SK-N-SH treated with all-trans-retinoic acid at 6 μM for 48 hours (cell line): ENCODE measurements at regions not wholly inside any gene's neighbourhood (a gene's known extent, or its start where the extent isn't known, plus 50 kb on each side); places are given as distances from the start of the nearest gene placed in this dataset.

Source experiments
- ATAC-seq: fragments of 200-7000 bp; cut with Tn5 transposase; 3 replicates; pipeline ENCODE4 v1.9.1; 2020; ENCODE audit warnings: mild to moderate bottlenecking, moderate library complexity
- ARNTL ChIP-seq: fragments of 450-650 bp; formaldehyde crosslinking; IDR thresholded peaks from 2 replicates; pipeline ENCODE4 v1.5.0; 2020; ENCODE audit warnings: low read depth, mild to moderate bottlenecking, moderate library complexity, borderline replicate concordance
- BACH2 ChIP-seq: fragments of 250-450 bp; sonication (Bioruptor Pico); IDR thresholded peaks from 2 replicates; pipeline ENCODE4 v1.9.0; 2021; ENCODE audit warnings: mild to moderate bottlenecking, borderline replicate concordance
- CREB5 ChIP-seq: fragments of 250-450 bp; sonication (Bioruptor Pico); IDR thresholded peaks from 2 replicates; pipeline ENCODE4 v1.5.1; 2020; ENCODE audit warnings: low read depth, mild to moderate bottlenecking, moderate library complexity
- CSDC2 ChIP-seq: fragments of 250-450 bp; sonication (Bioruptor Pico); IDR thresholded peaks from 2 replicates; pipeline ENCODE4 v1.5.0; 2020; ENCODE audit warnings: mild to moderate bottlenecking, moderate library complexity
- ESRRG ChIP-seq: fragments of 250-450 bp; sonication (Bioruptor Pico); IDR thresholded peaks from 2 replicates; pipeline ENCODE4 v1.6.1; 2021; ENCODE audit warnings: mild to moderate bottlenecking
- GLIS3 ChIP-seq: fragments of 250-450 bp; sonication (Bioruptor Pico); IDR thresholded peaks from 2 replicates; pipeline ENCODE4 v1.5.0; 2020; ENCODE audit warnings: mild to moderate bottlenecking, moderate library complexity
- ISL1 ChIP-seq: fragments of 250-450 bp; sonication (Bioruptor Pico); IDR thresholded peaks from 2 replicates; pipeline ENCODE4 v2.1.2; 2022; ENCODE audit warnings: mild to moderate bottlenecking, moderate library complexity
- OSR1 ChIP-seq: fragments of 250-450 bp; sonication (Bioruptor Pico); IDR thresholded peaks from 2 replicates; pipeline ENCODE4 v1.8.0; 2022; ENCODE audit warnings: moderate library complexity, mild to moderate bottlenecking, inconsistent platforms
- PATZ1 ChIP-seq: fragments of 250-450 bp; sonication (Bioruptor Pico); IDR thresholded peaks from 2 replicates; pipeline ENCODE4 v1.8.0; 2020; ENCODE audit warnings: mild to moderate bottlenecking, moderate library complexity, borderline replicate concordance
- POU6F1 ChIP-seq: fragments of 250-450 bp; sonication (Bioruptor Pico); IDR thresholded peaks from 2 replicates; pipeline ENCODE4 v1.8.0; 2021; ENCODE audit warnings: low read depth, mild to moderate bottlenecking, moderate library complexity, borderline replicate concordance
- RARB ChIP-seq: fragments of 250-450 bp; sonication (Bioruptor Pico); IDR thresholded peaks from 2 replicates; pipeline ENCODE4 v1.8.0; 2021; ENCODE audit warnings: mild to moderate bottlenecking, moderate library complexity
- SNAI2 ChIP-seq: fragments of 250-450 bp; sonication (Bioruptor Pico); IDR thresholded peaks from 2 replicates; pipeline ENCODE4 v1.5.0; 2020; ENCODE audit warnings: mild to moderate bottlenecking, moderate library complexity
- TCF4 ChIP-seq: fragments of 250-450 bp; sonication (Bioruptor Pico); IDR thresholded peaks from 2 replicates; pipeline ENCODE4 v1.8.0; 2021; ENCODE audit warnings: mild to moderate bottlenecking, moderate library complexity, borderline replicate concordance
- TOX ChIP-seq: fragments of 250-450 bp; sonication (Bioruptor Pico); IDR thresholded peaks from 2 replicates; pipeline ENCODE4 v1.8.0; 2021; ENCODE audit warnings: mild to moderate bottlenecking, moderate library complexity, borderline replicate concordance
- TSHZ2 ChIP-seq: fragments of 250-450 bp; sonication (Bioruptor Pico); IDR thresholded peaks from 2 replicates; pipeline ENCODE4 v1.5.0; 2020; ENCODE audit warnings: mild to moderate bottlenecking, moderate library complexity
- ZC3H10 ChIP-seq: fragments of 250-450 bp; sonication (Bioruptor Pico); IDR thresholded peaks from 2 replicates; pipeline ENCODE4 v1.5.1; 2021; ENCODE audit warnings: mild to moderate bottlenecking, moderate library complexity
- ZFP3 ChIP-seq: fragments of 250-450 bp; sonication (Bioruptor Pico); IDR thresholded peaks from 2 replicates; pipeline ENCODE4 v1.5.0; 2020; ENCODE audit warnings: mild to moderate bottlenecking, moderate library complexity
- ZNF70 ChIP-seq: fragments of 450-650 bp; formaldehyde crosslinking; IDR thresholded peaks from 2 replicates; pipeline ENCODE4 v1.5.0; 2020; ENCODE audit warnings: mild to moderate bottlenecking, moderate library complexity
- ZNF8 ChIP-seq: fragments of 450-650 bp; formaldehyde crosslinking; IDR thresholded peaks from 2 replicates; pipeline ENCODE4 v1.5.0; 2020; ENCODE audit warnings: mild to moderate bottlenecking, moderate library complexity
- TF ChIP-seq, protein P1 (sequence below): fragments of 250-450 bp; sonication (Bioruptor Pico); IDR thresholded peaks from 2 replicates; pipeline ENCODE4 v1.5.1; 2021; ENCODE audit warnings: mild to moderate bottlenecking, moderate library complexity

- no peak for ATAC-seq
- TF ChIP-seq ESRRG (no peak), SNAI2 (CRISPR knock-in tag) (no peak), CSDC2 (CRISPR knock-in tag) (no peak), TCF4 (CRISPR knock-in tag) (no peak), CREB5 (CRISPR knock-in tag) (no peak), RARB (CRISPR knock-in tag) (no peak), BACH2 (CRISPR knock-in tag) (no peak), OSR1 (no peak), POU6F1 (CRISPR knock-in tag) (no peak), ARNTL (no peak), ISL1 (no peak), ZNF8 (CRISPR knock-in tag) (no peak), ZC3H10 (no peak), ZNF70 (CRISPR knock-in tag) (no peak), TOX (CRISPR knock-in tag) (no peak), PATZ1 (CRISPR knock-in tag) (no peak), ZFP3 (CRISPR knock-in tag) (no peak), TSHZ2 (CRISPR knock-in tag) (no peak), GLIS3 (CRISPR knock-in tag) (no peak)
- TF ChIP-seq, protein P1, sequence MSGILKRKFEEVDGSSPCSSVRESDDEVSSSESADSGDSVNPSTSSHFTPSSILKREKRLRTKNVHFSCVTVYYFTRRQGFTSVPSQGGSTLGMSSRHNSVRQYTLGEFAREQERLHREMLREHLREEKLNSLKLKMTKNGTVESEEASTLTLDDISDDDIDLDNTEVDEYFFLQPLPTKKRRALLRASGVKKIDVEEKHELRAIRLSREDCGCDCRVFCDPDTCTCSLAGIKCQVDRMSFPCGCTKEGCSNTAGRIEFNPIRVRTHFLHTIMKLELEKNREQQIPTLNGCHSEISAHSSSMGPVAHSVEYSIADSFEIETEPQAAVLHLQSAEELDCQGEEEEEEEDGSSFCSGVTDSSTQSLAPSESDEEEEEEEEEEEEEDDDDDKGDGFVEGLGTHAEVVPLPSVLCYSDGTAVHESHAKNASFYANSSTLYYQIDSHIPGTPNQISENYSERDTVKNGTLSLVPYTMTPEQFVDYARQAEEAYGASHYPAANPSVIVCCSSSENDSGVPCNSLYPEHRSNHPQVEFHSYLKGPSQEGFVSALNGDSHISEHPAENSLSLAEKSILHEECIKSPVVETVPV: no peak
These were observed 338.2 kb downstream of the UQCRFS1 start for GRCh38 chr19:28874742-28875141.

DNA sequence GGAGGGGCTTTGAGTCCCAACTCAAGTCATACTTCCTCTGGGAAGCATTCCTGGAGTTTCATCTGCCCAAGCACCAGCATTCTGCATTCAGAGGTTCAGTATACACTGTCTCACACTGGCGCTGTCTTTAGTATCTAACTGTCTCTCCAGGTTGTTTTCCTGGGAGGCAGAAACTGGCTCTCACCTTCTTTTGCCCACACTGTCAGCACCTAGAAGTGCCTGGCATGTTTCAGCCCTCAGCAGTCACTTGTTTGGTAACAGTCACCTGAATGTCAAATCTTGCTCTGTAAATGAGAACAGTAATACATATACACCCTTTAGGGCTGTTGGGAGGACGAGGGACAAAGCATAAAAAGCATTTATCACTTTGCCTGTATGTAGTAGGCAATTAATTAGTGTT, 339.6 kb downstream of the UQCRFS1 start:
- TF ChIP-seq RARB (CRISPR knock-in tag) (no peak), ISL1 (no peak), ARNTL (no peak), POU6F1 (CRISPR knock-in tag) (no peak), GLIS3 (CRISPR knock-in tag) (no peak), ZFP3 (CRISPR knock-in tag) (no peak), TCF4 (CRISPR knock-in tag) (no peak)
- ATAC-seq: no peak
